HG03432 (cell line): ENCODE measurements at regions not wholly inside any gene's neighbourhood (a gene's known extent, or its start where the extent isn't known, plus 50 kb on each side); places are given as distances from the start of the nearest gene placed in this dataset.

Source experiments
- ATAC-seq: cut with Tn5 transposase; IDR thresholded peaks from one replicate; pipeline ENCODE4 v1.9.1; 2021; ENCODE audit warnings: mild to moderate bottlenecking, moderate library complexity; ENCODE audit not compliant: unreplicated experiment

- no peak for ATAC-seq
Observed at GRCh38 chr6:129778793-129779192, 68.8 kb upstream of the ARHGAP18 start.

DNA sequence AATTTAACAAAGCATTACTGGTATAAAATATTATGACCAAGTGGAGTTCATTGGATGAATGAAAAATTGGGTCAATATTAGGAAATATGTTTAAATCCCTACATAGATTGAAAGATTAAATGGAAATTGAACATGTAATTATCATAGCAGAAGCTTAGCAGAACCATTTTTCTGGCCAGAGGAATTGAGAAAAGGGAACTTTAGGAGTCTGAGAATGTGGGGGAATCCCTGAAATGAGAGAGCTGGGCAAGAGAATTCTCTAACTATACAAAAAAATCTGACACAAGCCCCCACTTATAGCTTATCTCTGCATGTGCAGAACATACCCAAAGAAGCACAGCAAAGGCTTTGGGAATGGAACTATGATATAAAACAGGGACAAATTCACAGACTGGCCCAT, 67.4 kb upstream of the ARHGAP18 start:
- ATAC-seq, result no peak

DNA sequence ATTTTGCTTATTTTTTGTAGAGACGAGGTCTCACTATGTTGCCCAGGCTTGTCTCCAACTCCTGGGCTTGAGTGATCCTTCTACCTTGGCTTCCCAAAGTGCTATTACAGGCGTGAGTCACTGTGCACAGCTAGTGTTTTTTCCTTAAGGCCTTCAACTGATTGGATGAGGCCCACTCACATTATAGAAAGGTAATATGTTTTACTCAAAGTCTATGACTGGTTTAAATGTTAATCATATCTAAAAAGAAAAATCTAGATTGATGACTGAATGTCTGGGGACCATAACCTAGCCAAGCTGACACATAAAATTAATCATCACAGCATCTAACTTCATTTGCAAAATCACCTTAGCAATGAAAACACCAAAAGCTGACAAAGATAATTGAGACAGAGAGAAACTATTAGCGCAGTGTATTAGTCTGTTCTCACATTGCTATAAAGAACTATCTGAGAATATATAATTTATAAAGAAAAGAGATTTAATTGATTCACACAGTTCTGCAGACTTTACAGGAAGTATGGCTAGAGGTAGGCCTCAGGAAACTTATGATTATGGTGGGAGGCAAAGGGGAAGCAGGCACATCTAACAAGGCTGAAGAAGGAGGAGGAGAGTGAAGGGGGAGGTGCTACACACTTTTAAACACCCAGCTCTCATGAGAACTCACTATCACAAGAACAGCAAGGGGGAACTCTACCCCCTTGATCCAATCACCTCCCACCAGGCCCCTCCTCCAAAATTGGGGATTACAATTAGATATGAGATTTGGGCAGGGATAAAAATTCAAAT, 66.8 kb upstream of the ARHGAP18 start:
- no peak for ATAC-seq

DNA sequence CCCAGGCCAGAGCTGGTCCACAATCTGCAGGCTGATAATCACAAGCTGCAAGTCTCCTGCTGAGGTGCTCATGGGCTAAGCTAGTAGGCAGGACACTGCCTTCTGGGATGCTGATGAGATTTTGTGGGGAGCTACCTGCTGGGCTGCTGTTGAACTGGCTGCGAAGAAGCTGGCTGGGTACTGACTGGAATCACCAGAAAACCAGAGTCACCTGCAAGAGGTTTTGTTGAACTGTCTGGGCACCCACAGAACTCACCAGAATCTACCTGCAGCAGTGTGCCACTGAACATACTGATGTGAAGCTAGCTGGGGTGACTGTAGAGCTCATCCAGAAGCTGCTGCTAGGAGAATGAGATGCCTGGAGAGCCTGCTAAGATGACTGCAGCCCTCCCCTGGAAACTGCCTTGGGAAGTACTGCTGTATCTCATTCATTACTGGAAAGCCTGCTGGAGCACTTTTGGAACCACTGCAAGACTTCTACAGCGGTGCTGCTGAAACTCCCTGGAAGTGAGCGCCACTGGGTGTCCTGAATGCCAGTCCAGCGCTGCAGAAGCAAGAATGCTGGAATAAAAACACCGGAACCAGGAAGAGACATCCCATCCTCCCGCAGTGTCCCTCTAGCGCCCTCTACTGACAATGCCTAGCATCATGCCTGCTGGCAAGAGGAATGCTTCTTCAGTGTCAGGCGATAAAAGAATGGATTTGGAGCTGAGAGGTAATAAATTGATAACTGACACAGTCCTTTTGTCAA, 64.9 kb upstream of the ARHGAP18 start:
- peak; percentile 67 for ATAC-seq

GRCh38 chr6:129773304-129773703, 63.3 kb upstream of the ARHGAP18 start:
- no peak for ATAC-seq

DNA sequence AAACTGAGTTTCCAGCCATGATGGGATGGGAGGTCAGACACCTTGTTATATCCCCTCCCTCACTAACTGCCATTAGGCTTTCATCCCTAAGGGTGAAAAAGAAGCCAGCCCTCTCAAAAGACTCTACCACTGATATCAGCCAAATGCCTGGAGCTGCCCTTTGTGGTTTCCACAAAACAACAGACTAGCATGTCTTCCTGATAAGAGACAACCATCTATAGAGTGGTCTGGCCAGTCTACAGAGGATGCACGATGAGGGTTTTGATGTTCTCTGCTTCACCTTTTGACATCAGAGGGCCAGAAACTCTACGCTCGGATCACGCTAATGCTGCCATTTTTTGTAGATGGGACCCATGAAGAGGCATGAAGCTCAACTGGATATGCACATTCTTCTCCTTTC, 61.7 kb upstream of the ARHGAP18 start:
- no peak for ATAC-seq

GRCh38 chr6:129767776-129768485, 58.0 kb upstream of the ARHGAP18 start:
- ATAC-seq, result no peak

GRCh38 chr6:129766959-129767728, 57.2 kb upstream of the ARHGAP18 start:
- ATAC-seq, result peak; percentile 97

DNA sequence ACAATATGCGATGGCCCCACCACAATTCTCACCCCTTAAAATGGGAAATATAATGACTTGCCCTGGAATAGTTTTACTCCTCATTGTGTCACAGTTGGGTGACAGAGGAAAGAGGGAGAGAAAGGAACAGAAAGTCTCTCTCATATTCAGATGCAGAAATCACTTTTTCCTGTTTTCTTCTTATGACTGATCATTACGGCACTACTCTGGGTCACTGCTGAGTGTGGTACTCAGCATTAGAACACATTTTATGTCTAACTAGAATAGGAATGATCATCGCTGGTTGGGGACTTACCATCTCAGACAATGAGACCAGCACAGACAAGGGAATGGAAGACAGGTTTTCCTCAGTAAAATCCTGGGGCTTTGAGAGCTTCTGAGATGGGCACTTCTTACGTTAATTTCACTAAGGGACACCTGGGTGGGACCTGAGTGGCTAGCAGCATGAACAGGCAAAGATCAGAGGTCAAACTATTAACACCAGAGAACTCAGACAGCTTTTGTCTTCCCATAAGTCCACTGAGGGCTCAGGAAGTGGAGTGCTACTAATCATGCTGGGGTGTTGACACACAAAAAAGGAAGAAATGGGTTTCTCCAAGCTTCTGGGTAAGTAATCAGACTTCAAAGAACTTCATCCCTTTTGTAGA, 54.9 kb upstream of the ARHGAP18 start:
- ATAC-seq, result no peak

DNA sequence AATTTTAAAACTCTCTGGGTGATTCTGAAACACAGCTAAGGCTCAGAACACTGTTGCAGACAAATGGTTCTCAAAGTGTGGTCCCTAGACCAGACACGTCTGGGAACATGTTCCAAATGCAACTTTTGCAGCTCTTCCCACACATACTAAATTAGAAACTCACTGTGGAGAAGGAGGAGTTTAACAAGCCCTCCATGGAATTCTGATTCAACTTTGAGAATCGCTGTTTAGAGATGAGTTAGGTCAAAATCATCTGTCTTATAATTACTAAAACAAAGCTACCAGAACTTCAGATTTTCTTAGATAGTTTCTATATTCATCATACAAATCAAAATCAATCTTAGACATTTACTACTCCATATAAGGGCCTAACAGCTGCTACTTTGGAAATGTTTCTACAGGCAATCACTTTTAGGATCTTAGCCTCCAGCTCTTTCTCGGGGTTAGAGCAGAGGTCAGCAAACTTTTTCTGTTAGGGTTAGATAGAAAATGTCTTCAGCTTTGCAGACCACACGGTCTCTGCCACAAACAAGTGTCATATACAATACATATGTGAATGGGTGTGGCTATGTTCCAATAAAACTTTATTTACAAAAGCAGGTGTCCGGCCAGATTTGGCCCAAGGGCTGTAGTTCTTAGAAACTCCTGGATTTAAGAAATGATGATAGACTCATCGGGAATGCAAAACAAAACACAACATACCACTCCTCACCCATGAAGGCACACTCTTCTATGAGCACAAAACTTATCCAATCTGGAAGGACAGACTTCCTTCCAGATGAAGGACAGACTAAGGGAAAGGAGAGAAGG, 50.0 kb upstream of the ARHGAP18 start:
- no peak for ATAC-seq
